HG03025 (cell line): ENCODE measurements at regions not wholly inside any gene's neighbourhood (a gene's known extent, or its start where the extent isn't known, plus 50 kb on each side); places are given as distances from the start of the nearest gene placed in this dataset.
"Not testable (repeated sequence)": the region's sequence is repeated elsewhere in the genome, so short reads cannot be mapped to it uniquely, and the experiment has no call there.

ENCODE experiments used
- ATAC-seq: cut with Tn5 transposase; IDR thresholded peaks from one replicate; pipeline ENCODE4 v1.9.1; 2021; ENCODE audit warnings: mild to moderate bottlenecking, moderate library complexity; ENCODE audit not compliant: unreplicated experiment, low FRiP score

GRCh38 chr20:48448666-48449600 is 378.9 kb downstream of the PREX1 start:
- no peak for ATAC-seq

- ATAC-seq: no peak
Measured at GRCh38 chr20:48447456-48447855, 380.3 kb downstream of the PREX1 start.

GRCh38 chr20:48445827-48446226 is 382.0 kb downstream of the PREX1 start:
- ATAC-seq: no peak

GRCh38 chr20:48444249-48444648 is 383.6 kb downstream of the PREX1 start:
- ATAC-seq: no peak

GRCh38 chr20:48440916-48441315 is 386.9 kb downstream of the PREX1 start:
- ATAC-seq: no peak

- not testable (repeated sequence) for ATAC-seq
Measured at GRCh38 chr20:48440261-48440660, 387.5 kb downstream of the PREX1 start.

- ATAC-seq: no peak
Measured at GRCh38 chr20:48437146-48437545, 390.7 kb downstream of the PREX1 start.

GRCh38 chr20:48436609-48437008 is 391.2 kb downstream of the PREX1 start:
- not testable (repeated sequence) for ATAC-seq

GRCh38 chr20:48433178-48433577 is 394.6 kb downstream of the PREX1 start:
- ATAC-seq: no peak

- no peak for ATAC-seq
Measured at GRCh38 chr20:48432494-48432832, 395.3 kb downstream of the PREX1 start.

GRCh38 chr20:48431653-48432493 is 395.9 kb downstream of the PREX1 start:
- no peak for ATAC-seq

- ATAC-seq: no peak
Measured at GRCh38 chr20:48426630-48427029, 401.2 kb downstream of the PREX1 start.

GRCh38 chr20:48425817-48426612 is 401.8 kb downstream of the PREX1 start:
- no peak for ATAC-seq

GRCh38 chr20:48425321-48425720 is 402.5 kb downstream of the PREX1 start:
- ATAC-seq: no peak

GRCh38 chr20:48422242-48422960 is 405.4 kb downstream of the PREX1 start:
- ATAC-seq: no peak

GRCh38 chr20:48421547-48421946 is 406.3 kb downstream of the PREX1 start:
- ATAC-seq: no peak

- ATAC-seq: no peak
Measured at GRCh38 chr20:48420176-48420575, 407.6 kb downstream of the PREX1 start.

- no peak for ATAC-seq
Measured at GRCh38 chr20:48419173-48419572, 408.6 kb downstream of the PREX1 start.

- no peak for ATAC-seq
Measured at GRCh38 chr20:48416002-48416401, 411.8 kb downstream of the PREX1 start.

- no peak for ATAC-seq
Measured at GRCh38 chr20:48414786-48415185, 413.0 kb downstream of the PREX1 start.
